ENCODE measurements at regions not wholly inside any gene's neighbourhood (a gene's known extent, or its start where the extent isn't known, plus 50 kb on each side); places are given as distances from the start of the nearest gene placed in this dataset.
"Not testable (repeated sequence)": the region's sequence is repeated elsewhere in the genome, so short reads cannot be mapped to it uniquely, and the experiment has no call there.

GRCh38 chr10:130935897-130936550, 375.5 kb downstream of the TCERG1L start:
- DNase-seq (ENCODE audit: low read depth) = no peak

GRCh38 chr10:130936851-130937250, 374.7 kb downstream of the TCERG1L start:
- no peak for DNase-seq (ENCODE audit: low read depth)

- no peak for DNase-seq (ENCODE audit: low read depth)
Observed at GRCh38 chr10:130938051-130938450, 373.5 kb downstream of the TCERG1L start.

GRCh38 chr10:130938891-130939290, 372.6 kb downstream of the TCERG1L start:
- not testable (repeated sequence) for DNase-seq (ENCODE audit: low read depth)

GRCh38 chr10:130941886-130942285, 369.6 kb downstream of the TCERG1L start:
- DNase-seq (ENCODE audit: low read depth) = no peak

- DNase-seq (ENCODE audit: low read depth) = no peak
Observed at GRCh38 chr10:130952086-130952485, 359.4 kb downstream of the TCERG1L start.

- DNase-seq (ENCODE audit: low read depth) = no peak
Observed at GRCh38 chr10:130954326-130954905, 357.1 kb downstream of the TCERG1L start.

GRCh38 chr10:130956251-130956650, 355.3 kb downstream of the TCERG1L start:
- DNase-seq (ENCODE audit: low read depth) = no peak

- no peak for DNase-seq (ENCODE audit: low read depth)
Observed at GRCh38 chr10:130957423-130957822, 354.1 kb downstream of the TCERG1L start.

GRCh38 chr10:130958003-130958402, 353.5 kb downstream of the TCERG1L start:
- DNase-seq (ENCODE audit: low read depth) = no peak

GRCh38 chr10:130958981-130959751, 352.4 kb downstream of the TCERG1L start:
- DNase-seq (ENCODE audit: low read depth) = no peak

GRCh38 chr10:130959752-130960195, 351.7 kb downstream of the TCERG1L start:
- no peak for DNase-seq (ENCODE audit: low read depth)

GRCh38 chr10:130960531-130960930, 351.0 kb downstream of the TCERG1L start:
- DNase-seq (ENCODE audit: low read depth) = no peak

GRCh38 chr10:130961506-130962239, 349.8 kb downstream of the TCERG1L start:
- no peak for DNase-seq (ENCODE audit: low read depth)

- DNase-seq (ENCODE audit: low read depth) = no peak
Observed at GRCh38 chr10:130962240-130963051, 349.1 kb downstream of the TCERG1L start.

- DNase-seq (ENCODE audit: low read depth) = no peak
Observed at GRCh38 chr10:130963052-130963393, 348.5 kb downstream of the TCERG1L start.

- DNase-seq (ENCODE audit: low read depth) = no peak
Observed at GRCh38 chr10:130963786-130964522, 347.6 kb downstream of the TCERG1L start.

GRCh38 chr10:130964771-130965170, 346.8 kb downstream of the TCERG1L start:
- no peak for DNase-seq (ENCODE audit: low read depth)

- no peak for DNase-seq (ENCODE audit: low read depth)
Observed at GRCh38 chr10:130967161-130967560, 344.4 kb downstream of the TCERG1L start.

GRCh38 chr10:130967784-130968183, 343.7 kb downstream of the TCERG1L start:
- no peak for DNase-seq (ENCODE audit: low read depth)

GRCh38 chr10:130968511-130968910, 343.0 kb downstream of the TCERG1L start:
- DNase-seq (ENCODE audit: low read depth) = no peak
